Esophagus muscularis mucosa (tissue), 4 donors: ENCODE measurements at regions not wholly inside any gene's neighbourhood (a gene's known extent, or its start where the extent isn't known, plus 50 kb on each side); places are given as distances from the start of the nearest gene placed in this dataset.

ENCODE experiments used
- CTCF ChIP-seq, 3 experiments: fragments of 200-600 bp in 2 of 3; fragments of 450-650 bp in 1 of 3; sonication (generic) in 2 of 3; IDR thresholded peaks; one replicate each; pipeline ENCODE4 v1.5.1; 2017 to 2019; ENCODE audit warnings: antibody characterized with exemption in 3 of 3, mild to moderate bottlenecking in 2 of 3, moderate library complexity in 1 of 3
- EP300 ChIP-seq: sonication (generic); formaldehyde crosslinking; IDR thresholded peaks from one replicate; pipeline ENCODE4 v1.6.1; 2017; ENCODE audit warnings: antibody characterized with exemption
- POLR2A ChIP-seq: fragments of 450-650 bp; IDR thresholded peaks from one replicate; pipeline ENCODE4 v1.6.1; 2017; ENCODE audit warnings: antibody characterized with exemption, moderate library complexity, mild to moderate bottlenecking, low read depth

- no peak for TF ChIP-seq POLR2A
- no peak for TF ChIP-seq EP300
- no peak for TF ChIP-seq CTCF (IDR thresholded peaks at IDR 0.05)
These were observed 272.8 kb downstream of the FIGN start for GRCh38 chr2:163462993-163463392.
